Neutrophil (primary cell): ENCODE measurements at regions not wholly inside any gene's neighbourhood (a gene's known extent, or its start where the extent isn't known, plus 50 kb on each side); places are given as distances from the start of the nearest gene placed in this dataset.

Experiments used
- H3K27ac ChIP-seq: fragments of 200-600 bp; sonication (generic); 2 replicates; pipeline ENCODE4 v1.5.1; 2016; ENCODE audit warnings: mild to moderate bottlenecking, moderate library complexity
- H3K27me3 ChIP-seq: fragments of 200-600 bp; sonication (generic); 2 replicates; pipeline ENCODE4 v1.6.0; 2016; ENCODE audit warnings: mild to moderate bottlenecking
- H3K36me3 ChIP-seq: fragments of 200-600 bp; sonication (generic); 2 replicates; pipeline ENCODE4 v1.5.1; 2017
- H3K4me1 ChIP-seq, 2 experiments: fragments of 200-600 bp in 1 of 2; sonication (generic) in 1 of 2; 1 replicate in 1 of 2; 2 replicates in 1 of 2; pipeline versions ENCODE4 v1.5.1 to v1.6.1; 2013 to 2016; ENCODE audit warnings: low read depth in 1 of 2, low read length in 1 of 2, mild to moderate bottlenecking in 1 of 2, moderate library complexity in 1 of 2; ENCODE audit not compliant: control insufficient read depth in 1 of 2, insufficient read depth in 1 of 2
- H3K4me3 ChIP-seq, 2 experiments: fragments of 200-600 bp in 1 of 2; sonication (generic) in 1 of 2; 1 replicate in 1 of 2; 2 replicates in 1 of 2; pipeline ENCODE4 v1.5.1; 2013 to 2016; ENCODE audit warnings: low read depth in 1 of 2, low read length in 1 of 2, mild to moderate bottlenecking in 1 of 2, moderate library complexity in 1 of 2
- H3K9me3 ChIP-seq: fragments of 200-600 bp; sonication (generic); 2 replicates; pipeline ENCODE4 v1.5.1; 2016
- CTCF ChIP-seq: fragments of 200-600 bp; sonication (generic); IDR thresholded peaks from 2 replicates; pipeline ENCODE4 v1.5.1; 2016; ENCODE audit warnings: antibody characterized with exemption

- TF ChIP-seq CTCF = no peak
- Histone ChIP-seq H3K27me3 (no peaks in the 10 kb centered on the region), H3K36me3 (no peaks in the 10 kb centered on the region), H3K9me3 (no peaks in the 10 kb centered on the region), H3K4me1 (no peaks in the 10 kb centered on the region), H3K4me3 (no peak overlapping the region), H3K27ac (no peak overlapping the region)
Measured at GRCh38 chr13:107031716-107032115, 463.8 kb upstream of the ARGLU1 start.

GRCh38 chr13:107028751-107029150 is 460.8 kb upstream of the ARGLU1 start:
- H3K4me1 ChIP-seq = no peaks in the 10 kb centered on the region
- H3K9me3 ChIP-seq = no peaks in the 10 kb centered on the region
- H3K27ac ChIP-seq = no peak overlapping the region
- H3K4me3 ChIP-seq = no peak overlapping the region
- H3K36me3 ChIP-seq = no peaks in the 10 kb centered on the region
- H3K27me3 ChIP-seq = no peaks in the 10 kb centered on the region
- TF ChIP-seq CTCF = no peak

GRCh38 chr13:107025991-107026390 is 458.1 kb upstream of the ARGLU1 start:
- Histone ChIP-seq H3K36me3 (no peaks in the 10 kb centered on the region), H3K4me1 (no peaks in the 10 kb centered on the region), H3K9me3 (no peaks in the 10 kb centered on the region), H3K27me3 (no peaks in the 10 kb centered on the region), H3K4me3 (no peak overlapping the region), H3K27ac (no peak overlapping the region)
- TF ChIP-seq CTCF = no peak

- no peak overlapping the region for H3K4me3 ChIP-seq
- no peaks in the 10 kb centered on the region for H3K4me1 ChIP-seq
- no peak overlapping the region for H3K27ac ChIP-seq
- no peak for TF ChIP-seq CTCF
- H3K9me3 ChIP-seq = no peaks in the 10 kb centered on the region
- no peaks in the 10 kb centered on the region for H3K27me3 ChIP-seq
- no peaks in the 10 kb centered on the region for H3K36me3 ChIP-seq
Measured at GRCh38 chr13:107023335-107023734, 455.4 kb upstream of the ARGLU1 start.

GRCh38 chr13:107020393-107020792 is 452.5 kb upstream of the ARGLU1 start:
- no peak for TF ChIP-seq CTCF
- H3K36me3 ChIP-seq = no peaks in the 10 kb centered on the region

GRCh38 chr13:107018285-107018684 is 450.3 kb upstream of the ARGLU1 start:
- Histone ChIP-seq H3K4me3 (no peak overlapping the region), H3K36me3 (no peaks in the 10 kb centered on the region)
- no peak for TF ChIP-seq CTCF

More at GRCh38 chr13:107020393-107020792, 452.5 kb upstream of the ARGLU1 start:
- no peak overlapping the region for H3K4me3 ChIP-seq
- H3K4me1 ChIP-seq = no peaks in the 10 kb centered on the region
- no peak overlapping the region for H3K27ac ChIP-seq
- H3K9me3 ChIP-seq = no peaks in the 10 kb centered on the region
- H3K27me3 ChIP-seq = no peaks in the 10 kb centered on the region

More at GRCh38 chr13:107018285-107018684, 450.3 kb upstream of the ARGLU1 start:
- no peaks in the 10 kb centered on the region for H3K9me3 ChIP-seq
- H3K27me3 ChIP-seq = no peaks in the 10 kb centered on the region
- no peak overlapping the region for H3K27ac ChIP-seq
- no peaks in the 10 kb centered on the region for H3K4me1 ChIP-seq
